ENCODE measurements at regions not wholly inside any gene's neighbourhood (a gene's known extent, or its start where the extent isn't known, plus 50 kb on each side); places are given as distances from the start of the nearest gene placed in this dataset.
"Not testable (repeated sequence)": the region's sequence is repeated elsewhere in the genome, so short reads cannot be mapped to it uniquely, and the experiment has no call there.

DNA sequence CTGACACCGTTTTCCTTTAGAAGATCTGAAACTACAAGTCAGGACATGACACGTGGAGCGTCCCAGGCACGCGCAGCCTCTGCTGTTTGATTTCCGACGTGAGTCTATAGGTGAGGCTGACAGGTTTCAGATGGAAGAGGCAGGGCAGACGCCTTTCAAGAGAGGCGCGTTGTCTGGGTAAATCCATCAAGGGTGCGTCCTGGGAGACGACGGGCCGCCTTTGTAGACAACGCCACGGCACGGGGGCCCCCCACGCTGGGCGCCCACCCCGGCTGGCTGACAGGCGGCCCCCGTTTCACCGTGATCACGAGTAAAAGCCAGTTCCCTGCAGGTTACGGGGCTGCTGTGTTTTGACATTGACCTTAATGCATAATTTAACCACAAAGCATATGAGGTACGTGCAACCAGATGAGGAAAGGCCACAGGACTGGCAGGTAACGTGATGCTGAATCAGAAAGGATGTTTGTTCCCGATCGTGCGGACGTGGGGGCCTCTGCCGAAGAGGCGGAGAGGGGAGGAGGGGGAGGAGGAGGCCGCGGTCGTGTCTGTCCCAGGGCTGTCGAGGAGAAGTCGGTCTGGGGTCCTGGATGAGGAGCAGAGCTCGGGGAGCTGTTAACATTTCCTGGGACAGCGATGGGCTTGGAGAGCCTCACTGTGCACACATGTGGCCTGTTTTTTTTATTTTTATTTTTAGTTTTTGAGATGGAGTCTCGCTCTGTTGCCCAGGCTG is 51.1 kb upstream of the PPP2R3B start:
- no peak overlapping the region for H3K4me3 ChIP-seq (ENCODE audit: low read length)
- DNase-seq (ENCODE audit: low read depth, low spot score), result no peak

- DNase-seq (ENCODE audit: low read depth, low spot score), result no peak
- H3K4me3 ChIP-seq (ENCODE audit: low read length), result no peak overlapping the region
Observed at GRCh38 chrX:439241-439640, 52.5 kb upstream of the PPP2R3B start.

DNA sequence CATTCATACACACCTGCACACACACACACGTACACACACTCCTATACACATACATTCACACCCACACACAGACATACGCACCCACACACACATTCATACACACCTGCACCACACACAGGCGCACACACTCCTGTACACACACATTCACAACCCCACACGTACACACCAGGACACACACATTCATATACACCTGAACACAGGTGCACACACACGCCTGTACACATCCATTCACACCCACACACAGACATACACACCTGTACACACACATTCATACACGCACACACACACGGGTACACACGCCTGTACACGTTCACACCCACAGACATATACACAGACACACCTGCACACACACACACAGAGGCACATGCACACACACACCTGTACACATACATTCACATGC is 53.0 kb upstream of the PPP2R3B start:
- DNase-seq (ENCODE audit: low read depth, low spot score), result no peak
- H3K4me3 ChIP-seq (ENCODE audit: low read length), result no peak overlapping the region

DNA sequence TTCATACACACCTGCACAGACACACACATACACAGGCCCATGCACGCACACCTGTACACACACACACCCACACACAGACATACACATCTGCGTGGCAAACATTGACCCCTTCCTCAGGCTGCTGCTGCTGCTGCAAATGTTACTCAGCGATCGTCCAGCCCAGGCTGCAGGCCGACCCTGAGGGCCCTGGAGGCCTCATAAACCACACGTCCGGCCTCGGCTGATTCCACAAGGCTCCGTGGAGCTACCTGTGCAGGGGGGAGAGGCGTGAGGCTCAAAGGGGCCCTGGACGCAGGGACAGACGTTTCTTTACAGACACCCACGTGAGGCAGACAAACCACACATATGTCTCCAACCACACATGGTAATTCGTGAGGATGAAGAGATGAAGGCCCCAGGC is 53.9 kb upstream of the PPP2R3B start:
- no peak for DNase-seq (ENCODE audit: low read depth, low spot score)

GRCh38 chrX:443536-444210 is 57.0 kb upstream of the PPP2R3B start:
- DNase-seq (ENCODE audit: low read depth, low spot score), result no peak

More for the DNA sequence above, 53.9 kb upstream of the PPP2R3B start:
- no peak overlapping the region for H3K4me3 ChIP-seq (ENCODE audit: low read length)

DNA sequence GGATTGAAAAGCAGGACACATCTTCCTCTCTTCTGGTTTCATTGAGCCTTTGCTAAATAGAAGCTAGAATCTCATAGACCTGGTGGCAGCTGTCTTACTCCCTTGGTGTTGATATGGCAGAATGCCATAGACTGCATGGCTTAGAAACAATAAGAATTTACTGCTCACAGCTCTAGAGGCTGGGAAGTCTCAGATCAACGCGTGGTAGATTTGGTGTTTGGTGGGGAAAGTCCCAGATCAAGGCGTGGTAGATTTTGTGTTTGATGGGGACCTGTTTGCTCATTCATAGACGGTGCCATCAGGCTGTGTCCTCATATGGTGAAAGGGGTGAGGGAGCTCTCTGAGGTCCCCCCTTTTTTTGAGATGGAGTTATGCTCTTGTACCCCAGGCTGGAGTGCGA is 57.6 kb upstream of the PPP2R3B start:
- no peak overlapping the region for H3K4me3 ChIP-seq (ENCODE audit: low read length)
- no peak for DNase-seq (ENCODE audit: low read depth, low spot score)

More at GRCh38 chrX:443536-444210, 57.0 kb upstream of the PPP2R3B start:
- H3K4me3 ChIP-seq (ENCODE audit: low read length), result no peak overlapping the region

DNA sequence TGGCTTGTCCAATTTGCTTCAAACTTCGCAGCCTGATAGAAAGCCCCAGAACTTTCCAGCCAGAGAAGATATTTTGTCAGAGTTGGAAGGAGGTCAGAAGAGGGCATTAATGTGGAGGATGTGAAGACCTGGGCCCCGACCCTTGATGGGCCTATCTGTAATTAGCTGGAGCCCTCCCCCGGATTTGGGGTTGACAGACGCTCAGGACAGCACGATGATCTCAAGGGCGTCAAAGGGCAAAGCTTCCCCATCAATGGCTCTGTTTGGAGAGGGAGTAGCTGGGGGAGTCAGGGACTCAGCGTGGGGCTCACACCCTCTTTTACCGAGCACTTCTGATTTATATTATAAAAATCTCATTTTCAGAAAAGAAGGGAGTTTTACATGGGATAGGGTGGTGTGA is 59.0 kb upstream of the PPP2R3B start:
- DNase-seq (ENCODE audit: low read depth, low spot score), result no peak
- no peak overlapping the region for H3K4me3 ChIP-seq (ENCODE audit: low read length)

- no peak for DNase-seq (ENCODE audit: low read depth, low spot score)
- no peak overlapping the region for H3K4me3 ChIP-seq (ENCODE audit: low read length)
Observed at GRCh38 chrX:446245-446644, 59.5 kb upstream of the PPP2R3B start.

DNA sequence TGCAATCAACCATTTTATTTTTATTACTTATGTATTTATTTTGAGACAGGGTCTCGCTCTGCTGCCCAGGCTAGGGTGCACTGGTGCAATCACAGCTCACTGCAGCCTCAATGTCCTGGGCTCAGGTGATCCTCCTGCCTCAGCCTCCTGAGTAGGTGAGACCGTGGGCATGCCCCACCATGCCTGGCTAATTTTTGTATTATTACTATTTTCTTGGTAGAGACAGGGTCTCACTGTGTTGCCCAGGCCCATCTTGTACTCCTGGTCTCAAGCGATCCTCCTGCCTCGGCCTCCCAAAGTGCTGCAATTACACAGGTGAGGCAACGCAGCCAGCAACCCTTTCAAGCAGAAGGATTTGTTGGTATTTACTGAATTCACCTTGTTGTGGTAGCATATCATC is 60.3 kb upstream of the PPP2R3B start:
- no peak for DNase-seq (ENCODE audit: low read depth, low spot score)
- no peak overlapping the region for H3K4me3 ChIP-seq (ENCODE audit: low read length)

DNA sequence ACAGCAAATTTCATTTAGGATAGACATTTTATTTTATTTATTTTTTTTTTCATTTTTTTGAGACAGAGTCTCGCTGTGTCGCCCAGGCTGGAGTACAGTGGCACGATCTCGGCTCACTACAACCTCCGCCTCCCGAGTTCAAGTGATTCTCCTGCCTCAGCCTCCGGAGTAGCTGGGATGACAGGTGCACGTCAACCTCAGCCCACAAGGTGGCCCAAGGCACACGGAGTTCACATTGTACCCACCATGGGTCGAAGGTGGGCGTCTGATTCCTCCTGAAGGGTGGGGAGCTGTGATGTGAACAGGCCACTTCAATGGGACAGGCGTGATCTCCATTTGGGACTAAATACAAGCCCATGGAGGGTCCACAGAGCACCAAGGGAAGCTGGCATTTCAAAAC is 65.0 kb upstream of the PPP2R3B start:
- DNase-seq (ENCODE audit: low read depth, low spot score); H3K4me3 ChIP-seq (ENCODE audit: low read length): not testable (repeated sequence)

DNA sequence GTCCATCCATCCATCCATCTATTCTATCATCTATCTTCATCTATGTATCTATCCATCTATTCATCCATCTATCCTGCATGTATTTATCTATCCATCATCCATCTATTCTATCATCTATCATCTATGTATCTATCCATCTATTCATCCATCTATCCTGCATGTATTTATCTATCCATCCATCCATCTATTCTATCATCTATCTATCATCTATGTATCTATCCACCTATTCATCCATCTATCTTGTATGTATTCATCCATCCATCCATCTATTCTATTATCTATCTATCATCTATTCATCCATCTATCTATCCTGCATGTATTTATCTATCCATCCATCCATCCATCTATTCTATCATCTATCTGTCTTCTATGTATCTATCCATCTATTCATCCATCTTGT is 65.9 kb upstream of the PPP2R3B start:
- no peak for DNase-seq (ENCODE audit: low read depth, low spot score)
- H3K4me3 ChIP-seq (ENCODE audit: low read length), result no peak overlapping the region

DNA sequence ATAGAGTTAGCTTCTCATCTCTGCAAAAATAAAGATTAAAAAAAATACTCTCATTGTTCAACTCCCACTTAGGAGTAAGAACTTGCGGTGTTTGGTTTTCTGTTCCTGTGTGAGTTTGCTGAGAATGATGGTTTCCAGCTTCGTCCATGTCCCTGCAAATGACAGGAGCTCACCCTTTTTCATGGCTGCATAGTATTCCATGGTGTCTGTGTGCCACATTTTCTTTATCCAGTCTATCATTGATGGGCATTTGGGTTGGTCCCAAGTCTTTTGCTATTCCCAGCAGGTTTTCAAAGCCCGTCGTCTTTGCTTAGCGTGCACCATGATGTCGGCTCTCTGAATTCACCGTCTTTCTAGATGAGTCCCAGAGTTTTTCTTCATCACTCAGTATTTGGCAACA is 67.8 kb upstream of the PPP2R3B start:
- not testable (repeated sequence) for H3K4me3 ChIP-seq (ENCODE audit: low read length); DNase-seq (ENCODE audit: low read depth, low spot score)

DNA sequence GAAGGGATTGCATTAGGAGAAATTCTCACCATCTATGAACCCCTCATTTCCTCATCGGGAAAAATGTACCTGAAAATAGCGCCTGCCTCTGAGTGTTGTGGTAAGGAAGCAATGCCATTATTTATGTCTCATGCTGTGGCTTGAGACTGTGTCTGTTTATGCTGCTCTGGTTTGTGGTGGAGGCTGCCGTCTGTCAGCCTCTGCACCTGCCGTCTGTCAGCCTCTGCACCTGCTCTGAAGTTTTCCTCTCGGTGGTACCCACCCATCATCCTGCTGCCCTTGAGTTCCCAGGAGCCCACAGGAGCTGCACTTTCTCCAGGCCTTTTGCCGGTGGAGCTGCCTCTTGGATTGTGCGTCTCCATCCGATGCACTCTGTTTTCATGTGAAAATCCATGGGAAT is 68.5 kb upstream of the PPP2R3B start:
- H3K4me3 ChIP-seq (ENCODE audit: low read length), result no peak overlapping the region
- peak; percentile 28 for DNase-seq (ENCODE audit: low read depth, low spot score)

DNA sequence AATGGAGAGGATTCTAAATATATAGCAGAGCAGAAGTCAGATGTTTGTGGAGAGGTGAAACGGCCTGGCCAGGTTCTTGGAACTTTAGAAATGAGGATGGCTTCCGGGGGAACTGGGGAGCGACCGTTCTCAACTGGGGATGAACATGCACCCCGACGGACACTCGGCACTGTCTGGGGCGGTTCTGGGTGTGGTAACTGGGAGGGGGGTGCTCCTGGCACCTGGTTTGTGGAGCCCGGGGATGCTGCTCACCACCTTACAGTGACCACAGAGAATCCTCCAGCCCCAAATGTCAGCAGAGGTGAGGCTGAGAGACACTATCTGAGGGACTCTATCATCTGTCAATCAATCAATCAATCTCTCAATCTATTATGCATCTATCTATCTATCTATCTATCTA is 69.0 kb upstream of the PPP2R3B start:
- no peak for DNase-seq (ENCODE audit: low read depth, low spot score)

DNA sequence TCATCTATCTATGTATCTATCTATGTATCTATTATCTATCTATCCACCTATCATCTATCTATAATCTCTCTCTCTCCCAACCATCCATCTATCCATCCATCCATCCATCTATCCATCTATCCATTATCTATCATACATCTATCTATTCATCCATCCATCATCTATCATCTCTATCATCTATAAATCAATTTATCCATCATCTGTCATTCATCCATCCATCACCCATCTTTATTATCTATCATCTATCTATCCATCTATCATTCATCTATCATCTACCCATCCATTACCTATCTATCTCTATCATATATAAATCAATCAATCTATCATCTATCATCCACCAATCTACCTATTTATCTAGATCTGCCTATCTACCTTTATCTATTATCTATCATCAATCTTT is 69.4 kb upstream of the PPP2R3B start:
- H3K4me3 ChIP-seq (ENCODE audit: low read length), result no peak overlapping the region
- DNase-seq (ENCODE audit: low read depth, low spot score), result no peak

More for the DNA sequence above, 69.0 kb upstream of the PPP2R3B start:
- H3K4me3 ChIP-seq (ENCODE audit: low read length), result no peak overlapping the region

DNA sequence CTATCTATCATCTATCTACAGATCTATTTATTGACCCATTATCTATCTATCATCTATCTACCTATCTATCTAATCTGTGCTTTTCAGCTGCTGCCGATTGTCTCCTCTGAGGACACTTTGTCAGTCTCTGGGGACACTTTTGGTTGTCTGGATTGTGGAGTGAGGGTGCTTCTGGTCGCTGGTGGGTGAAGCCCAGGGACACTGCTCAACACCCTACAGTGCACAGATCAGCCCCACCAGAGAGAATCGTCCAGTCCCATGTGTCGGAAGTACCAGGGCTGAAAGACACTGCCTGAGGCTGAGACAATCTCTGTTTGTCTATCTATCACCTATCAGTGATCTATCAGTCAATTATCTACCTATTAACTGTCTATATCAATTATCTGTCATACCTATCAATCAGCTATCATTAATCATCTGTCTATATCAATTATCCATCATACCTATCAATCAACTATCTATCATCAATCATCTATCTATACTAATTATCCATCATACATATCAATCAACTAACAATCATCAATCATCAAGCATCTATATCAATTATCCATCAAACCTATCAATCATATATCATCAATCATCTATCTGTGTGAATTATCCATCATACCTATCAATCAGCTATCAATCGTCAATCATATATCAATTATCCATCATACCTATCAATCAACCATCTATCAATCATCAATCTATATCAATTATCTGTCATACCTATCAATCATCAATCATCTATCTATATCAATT is 70.0 kb upstream of the PPP2R3B start:
- H3K4me3 ChIP-seq (ENCODE audit: low read length), result no peak overlapping the region
- no peak for DNase-seq (ENCODE audit: low read depth, low spot score)

DNA sequence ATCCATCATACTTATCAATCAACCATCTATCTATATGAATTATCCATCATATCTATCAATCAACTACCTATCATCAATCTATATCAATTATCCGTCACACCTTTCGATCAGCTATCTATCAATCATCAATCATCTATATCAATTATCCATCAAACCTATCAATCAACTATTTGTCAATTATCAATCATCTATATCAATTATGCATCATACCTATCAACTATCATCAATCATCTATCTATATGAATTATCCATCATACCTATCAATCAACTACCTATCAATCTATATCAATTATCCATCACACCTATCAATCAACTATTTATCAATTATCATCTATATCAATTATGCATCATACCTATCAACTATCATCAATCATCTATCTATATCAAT is 70.6 kb upstream of the PPP2R3B start:
- DNase-seq (ENCODE audit: low read depth, low spot score), result no peak
- no peak overlapping the region for H3K4me3 ChIP-seq (ENCODE audit: low read length)

- DNase-seq (ENCODE audit: low read depth, low spot score), result no peak
- no peak overlapping the region for H3K4me3 ChIP-seq (ENCODE audit: low read length)
Observed at GRCh38 chrX:458631-459061, 71.9 kb upstream of the PPP2R3B start.

- no peak overlapping the region for H3K4me3 ChIP-seq (ENCODE audit: low read length)
- DNase-seq (ENCODE audit: low read depth, low spot score), result no peak
Observed at GRCh38 chrX:459611-460010, 72.9 kb upstream of the PPP2R3B start.

GRCh38 chrX:460116-460515 is 73.4 kb upstream of the PPP2R3B start:
- no peak overlapping the region for H3K4me3 ChIP-seq (ENCODE audit: low read length)
- no peak for DNase-seq (ENCODE audit: low read depth, low spot score)
